ENCODE measurements at regions not wholly inside any gene's neighbourhood (a gene's known extent, or its start where the extent isn't known, plus 50 kb on each side); places are given as distances from the start of the nearest gene placed in this dataset.
"Not testable (repeated sequence)": the region's sequence is repeated elsewhere in the genome, so short reads cannot be mapped to it uniquely, and the experiment has no call there.

- DNase-seq (ENCODE audit: low spot score) = no peak
Observed at GRCh38 chr3:148477375-148477774, 220.3 kb upstream of the AGTR1 start.

- no peak for DNase-seq (ENCODE audit: low spot score)
Observed at GRCh38 chr3:148493631-148494030, 204.1 kb upstream of the AGTR1 start.

- no peak for DNase-seq (ENCODE audit: low spot score)
Observed at GRCh38 chr3:148494451-148494850, 203.3 kb upstream of the AGTR1 start.

- DNase-seq (ENCODE audit: low spot score) = no peak
Observed at GRCh38 chr3:148500881-148501280, 196.8 kb upstream of the AGTR1 start.

- no peak for DNase-seq (ENCODE audit: low spot score)
Observed at GRCh38 chr3:148510116-148510515, 187.6 kb upstream of the AGTR1 start.

- DNase-seq (ENCODE audit: low spot score) = no peak
Observed at GRCh38 chr3:148510561-148510960, 187.1 kb upstream of the AGTR1 start.

GRCh38 chr3:148512648-148513047 lies 185.1 kb upstream of the AGTR1 start:
- no peak for DNase-seq (ENCODE audit: low spot score)

GRCh38 chr3:148513096-148513543 lies 184.6 kb upstream of the AGTR1 start:
- DNase-seq (ENCODE audit: low spot score) = no peak

- no peak for DNase-seq (ENCODE audit: low spot score)
Observed at GRCh38 chr3:148518520-148518919, 179.2 kb upstream of the AGTR1 start.

GRCh38 chr3:148525621-148526020 lies 172.1 kb upstream of the AGTR1 start:
- not testable (repeated sequence) for DNase-seq (ENCODE audit: low spot score)

- no peak for DNase-seq (ENCODE audit: low spot score)
Observed at GRCh38 chr3:148528024-148528423, 169.7 kb upstream of the AGTR1 start.

GRCh38 chr3:148531836-148532235 lies 165.9 kb upstream of the AGTR1 start:
- DNase-seq (ENCODE audit: low spot score) = no peak

- no peak for DNase-seq (ENCODE audit: low spot score)
Observed at GRCh38 chr3:148532326-148532725, 165.4 kb upstream of the AGTR1 start.

GRCh38 chr3:148532774-148533173 lies 164.9 kb upstream of the AGTR1 start:
- DNase-seq (ENCODE audit: low spot score) = no peak

GRCh38 chr3:148534089-148534988 lies 163.4 kb upstream of the AGTR1 start:
- DNase-seq (ENCODE audit: low spot score) = no peak

GRCh38 chr3:148535001-148535400 lies 162.7 kb upstream of the AGTR1 start:
- DNase-seq (ENCODE audit: low spot score) = no peak

- no peak for DNase-seq (ENCODE audit: low spot score)
Observed at GRCh38 chr3:148540266-148540665, 157.4 kb upstream of the AGTR1 start.

GRCh38 chr3:148540851-148541250 lies 156.9 kb upstream of the AGTR1 start:
- no peak for DNase-seq (ENCODE audit: low spot score)

GRCh38 chr3:148546959-148547358 lies 150.7 kb upstream of the AGTR1 start:
- no peak for DNase-seq (ENCODE audit: low spot score)

- DNase-seq (ENCODE audit: low spot score) = no peak
Observed at GRCh38 chr3:148551767-148552260, 145.9 kb upstream of the AGTR1 start.

- DNase-seq (ENCODE audit: low spot score) = no peak
Observed at GRCh38 chr3:148554367-148554766, 143.3 kb upstream of the AGTR1 start.

GRCh38 chr3:148556664-148557063 lies 141.0 kb upstream of the AGTR1 start:
- DNase-seq (ENCODE audit: low spot score) = no peak

- not testable (repeated sequence) for DNase-seq (ENCODE audit: low spot score)
Observed at GRCh38 chr3:148577579-148577978, 120.1 kb upstream of the AGTR1 start.

Measured in ureter (tissue), 1 donor.